ENCODE measurements at regions not wholly inside any gene's neighbourhood (a gene's known extent, or its start where the extent isn't known, plus 50 kb on each side); places are given as distances from the start of the nearest gene placed in this dataset.

DNA sequence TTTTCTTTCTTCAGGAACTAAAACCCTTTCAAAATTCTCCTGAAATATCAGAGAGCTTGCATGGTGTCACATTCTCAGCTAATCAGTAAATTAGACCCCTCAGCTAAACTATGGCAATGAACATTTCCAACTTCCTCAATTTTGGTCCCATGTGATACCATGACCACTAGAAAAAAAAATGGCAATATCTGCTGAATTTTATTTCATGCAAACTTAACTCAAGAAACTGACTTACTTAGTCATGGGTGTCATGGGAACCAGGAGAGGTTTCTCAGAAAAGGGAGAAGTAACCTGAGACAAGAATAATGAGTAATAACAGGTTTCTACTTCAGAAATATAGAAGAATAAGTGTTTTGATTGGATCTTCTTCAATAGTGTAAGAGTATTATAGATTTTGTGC lies 784.6 kb upstream of the ALCAM start:
- no peaks in the 10 kb centered on the region for H3K36me3 ChIP-seq (ENCODE audit: control insufficient read depth, insufficient read depth, low read length)
- ChIA-PET CTCF (no interaction called here), POLR2A (no interaction called here)
- TF ChIP-seq, protein P1, sequence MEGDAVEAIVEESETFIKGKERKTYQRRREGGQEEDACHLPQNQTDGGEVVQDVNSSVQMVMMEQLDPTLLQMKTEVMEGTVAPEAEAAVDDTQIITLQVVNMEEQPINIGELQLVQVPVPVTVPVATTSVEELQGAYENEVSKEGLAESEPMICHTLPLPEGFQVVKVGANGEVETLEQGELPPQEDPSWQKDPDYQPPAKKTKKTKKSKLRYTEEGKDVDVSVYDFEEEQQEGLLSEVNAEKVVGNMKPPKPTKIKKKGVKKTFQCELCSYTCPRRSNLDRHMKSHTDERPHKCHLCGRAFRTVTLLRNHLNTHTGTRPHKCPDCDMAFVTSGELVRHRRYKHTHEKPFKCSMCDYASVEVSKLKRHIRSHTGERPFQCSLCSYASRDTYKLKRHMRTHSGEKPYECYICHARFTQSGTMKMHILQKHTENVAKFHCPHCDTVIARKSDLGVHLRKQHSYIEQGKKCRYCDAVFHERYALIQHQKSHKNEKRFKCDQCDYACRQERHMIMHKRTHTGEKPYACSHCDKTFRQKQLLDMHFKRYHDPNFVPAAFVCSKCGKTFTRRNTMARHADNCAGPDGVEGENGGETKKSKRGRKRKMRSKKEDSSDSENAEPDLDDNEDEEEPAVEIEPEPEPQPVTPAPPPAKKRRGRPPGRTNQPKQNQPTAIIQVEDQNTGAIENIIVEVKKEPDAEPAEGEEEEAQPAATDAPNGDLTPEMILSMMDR (IDR thresholded peaks at IDR 0.05; ENCODE audit: insufficient read depth, low read depth, low read length), result no peak
- H3K4me3 ChIP-seq (ENCODE audit: low read depth, low read length), result no peak overlapping the region
- no peak for DNase-seq (ENCODE audit: low read depth)
- H3K27me3 ChIP-seq (ENCODE audit: control insufficient read depth, insufficient read depth, low read length), result no peaks in the 10 kb centered on the region

DNA sequence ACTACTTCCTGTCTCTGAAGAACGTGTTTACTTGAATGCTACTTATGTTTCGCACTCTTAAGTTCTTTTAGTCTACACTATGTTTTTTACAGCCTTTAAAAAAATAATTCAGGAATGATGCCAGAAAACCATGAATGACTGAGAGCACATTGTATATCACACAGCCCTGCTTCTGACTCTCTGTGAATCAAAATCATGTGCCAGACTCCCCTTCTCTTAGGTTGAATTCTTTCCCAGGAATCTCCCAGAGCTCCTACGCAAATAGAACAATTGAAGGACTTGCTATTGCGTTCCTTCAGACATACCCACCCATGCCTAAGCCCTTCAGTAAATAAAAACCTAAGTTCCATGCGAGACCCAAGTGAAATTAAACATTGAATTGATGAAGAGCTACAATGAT lies 782.0 kb upstream of the ALCAM start:
- no peak overlapping the region for H3K4me3 ChIP-seq (ENCODE audit: low read depth, low read length)
- POLR2A ChIA-PET, result no interaction called here
- TF ChIP-seq, protein P1 (IDR thresholded peaks at IDR 0.05; ENCODE audit: insufficient read depth, low read depth, low read length), result no peak
- CTCF ChIA-PET, result no interaction called here
- DNase-seq (ENCODE audit: low read depth), result no peak
- no peaks in the 10 kb centered on the region for H3K27me3 ChIP-seq (ENCODE audit: control insufficient read depth, insufficient read depth, low read length)
- H3K36me3 ChIP-seq (ENCODE audit: control insufficient read depth, insufficient read depth, low read length), result no peaks in the 10 kb centered on the region

DNA sequence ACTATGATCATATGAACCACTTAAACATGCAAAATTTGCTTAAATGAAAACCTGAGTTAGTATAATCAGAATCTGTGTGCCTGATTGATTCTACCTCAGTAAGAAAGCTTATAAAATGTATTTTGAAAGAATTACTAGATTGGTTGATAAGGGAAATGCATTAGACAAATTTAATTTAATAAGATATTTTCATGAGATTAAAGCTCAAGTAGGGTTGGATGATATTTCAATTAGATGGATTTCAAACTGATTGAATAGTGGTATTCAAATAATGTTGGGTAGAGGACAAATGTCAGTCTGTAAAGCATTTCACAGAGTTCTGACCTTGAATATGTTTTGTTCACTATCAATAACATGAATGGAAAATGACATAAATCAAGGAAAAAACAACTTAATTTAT lies 780.4 kb upstream of the ALCAM start:
- no peak overlapping the region for H3K4me3 ChIP-seq (ENCODE audit: low read depth, low read length)
- no peaks in the 10 kb centered on the region for H3K36me3 ChIP-seq (ENCODE audit: control insufficient read depth, insufficient read depth, low read length)
- no peaks in the 10 kb centered on the region for H3K27me3 ChIP-seq (ENCODE audit: control insufficient read depth, insufficient read depth, low read length)
- TF ChIP-seq, protein P1 (IDR thresholded peaks at IDR 0.05; ENCODE audit: insufficient read depth, low read depth, low read length), result no peak
- CTCF ChIA-PET, result no interaction called here
- POLR2A ChIA-PET, result no interaction called here
- no peak for DNase-seq (ENCODE audit: low read depth)

DNA sequence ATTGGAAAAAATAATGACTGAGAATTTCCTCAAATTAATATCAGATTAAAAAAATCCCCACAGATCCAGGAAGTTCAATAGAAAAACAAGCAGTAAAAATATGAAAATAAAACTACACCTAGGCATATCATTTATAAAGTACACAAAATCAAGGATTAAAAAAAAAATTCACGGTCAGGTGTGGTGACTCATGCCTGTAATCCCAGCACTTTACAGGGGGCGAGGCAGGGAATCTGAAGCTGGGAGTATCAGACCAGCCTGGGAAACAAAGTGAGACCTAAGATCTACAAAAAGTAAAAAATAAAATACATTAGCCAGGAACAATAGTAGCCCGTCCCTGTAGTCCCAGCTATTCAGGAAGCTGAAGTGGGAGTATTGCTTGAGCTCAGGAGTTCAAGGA lies 778.3 kb upstream of the ALCAM start:
- ChIA-PET CTCF (no interaction called here), POLR2A (no interaction called here)
- Histone ChIP-seq H3K36me3 (ENCODE audit: control insufficient read depth, insufficient read depth, low read length) (no peaks in the 10 kb centered on the region), H3K27me3 (ENCODE audit: control insufficient read depth, insufficient read depth, low read length) (no peaks in the 10 kb centered on the region), H3K4me3 (ENCODE audit: low read depth, low read length) (no peak overlapping the region)
- TF ChIP-seq, protein P1 (IDR thresholded peaks at IDR 0.05; ENCODE audit: insufficient read depth, low read depth, low read length), result no peak
- DNase-seq (ENCODE audit: low read depth), result no peak

DNA sequence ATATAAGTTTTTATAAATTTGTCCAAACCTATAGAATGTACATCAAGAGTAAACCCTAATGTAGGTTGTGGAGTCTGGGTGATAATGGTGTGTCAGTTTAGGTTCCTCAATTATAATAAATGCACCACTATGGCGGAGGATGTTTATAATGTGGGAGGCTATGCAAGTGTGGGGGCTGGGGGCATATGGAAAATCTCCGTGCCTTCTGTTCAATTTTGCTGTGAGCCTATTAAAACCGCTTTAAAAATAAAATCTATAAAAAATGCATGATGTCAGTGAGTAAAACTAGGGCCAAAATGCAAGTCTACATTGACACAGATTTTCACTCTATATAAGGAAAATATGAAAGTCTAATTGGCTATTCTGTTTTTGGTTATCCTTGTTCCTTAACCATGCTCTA lies 774.9 kb upstream of the ALCAM start:
- CTCF ChIA-PET, result no interaction called here
- POLR2A ChIA-PET, result no interaction called here
- TF ChIP-seq, protein P1 (IDR thresholded peaks at IDR 0.05; ENCODE audit: insufficient read depth, low read depth, low read length), result no peak
- no peaks in the 10 kb centered on the region for H3K36me3 ChIP-seq (ENCODE audit: control insufficient read depth, insufficient read depth, low read length)
- H3K4me3 ChIP-seq (ENCODE audit: low read depth, low read length), result no peak overlapping the region
- no peaks in the 10 kb centered on the region for H3K27me3 ChIP-seq (ENCODE audit: control insufficient read depth, insufficient read depth, low read length)
- DNase-seq (ENCODE audit: low read depth), result no peak

Data from BJ (cell line).